HCEC 1CT (cell line): ENCODE measurements at regions not wholly inside any gene's neighbourhood (a gene's known extent, or its start where the extent isn't known, plus 50 kb on each side); places are given as distances from the start of the nearest gene placed in this dataset.
"Not testable (repeated sequence)": the region's sequence is repeated elsewhere in the genome, so short reads cannot be mapped to it uniquely, and the experiment has no call there.

Experiments used
- DNase-seq: peaks from one replicate; pipeline ENCODE4 v3.0.0-alpha.2; 2017

- no peak for DNase-seq
Observed at GRCh38 chr6:9044426-9044825, 609.1 kb upstream of the SLC35B3 start.

GRCh38 chr6:9040718-9041117 lies 605.4 kb upstream of the SLC35B3 start:
- DNase-seq = no peak

GRCh38 chr6:9039258-9039657 lies 603.9 kb upstream of the SLC35B3 start:
- DNase-seq = no peak

GRCh38 chr6:9028086-9028485 lies 592.7 kb upstream of the SLC35B3 start:
- no peak for DNase-seq

- no peak for DNase-seq
Observed at GRCh38 chr6:9025796-9026394, 590.5 kb upstream of the SLC35B3 start.

- no peak for DNase-seq
Observed at GRCh38 chr6:9025228-9025627, 589.9 kb upstream of the SLC35B3 start.

- not testable (repeated sequence) for DNase-seq
Observed at GRCh38 chr6:9024246-9024645, 588.9 kb upstream of the SLC35B3 start.

GRCh38 chr6:9020001-9020400 lies 584.7 kb upstream of the SLC35B3 start:
- DNase-seq = peak; percentile 2

GRCh38 chr6:9009931-9010330 lies 574.6 kb upstream of the SLC35B3 start:
- DNase-seq = no peak

- no peak for DNase-seq
Observed at GRCh38 chr6:9007027-9007426, 571.7 kb upstream of the SLC35B3 start.

GRCh38 chr6:9002833-9003232 lies 567.5 kb upstream of the SLC35B3 start:
- no peak for DNase-seq

- DNase-seq = no peak
Observed at GRCh38 chr6:8995156-8995555, 559.8 kb upstream of the SLC35B3 start.

GRCh38 chr6:8993111-8993510 lies 557.8 kb upstream of the SLC35B3 start:
- DNase-seq = no peak

- DNase-seq = no peak
Observed at GRCh38 chr6:8991844-8992243, 556.5 kb upstream of the SLC35B3 start.

GRCh38 chr6:8990075-8990474 lies 554.7 kb upstream of the SLC35B3 start:
- no peak for DNase-seq

GRCh38 chr6:8983202-8983688 lies 547.9 kb upstream of the SLC35B3 start:
- peak; percentile 34 for DNase-seq

- no peak for DNase-seq
Observed at GRCh38 chr6:8982668-8983067, 547.3 kb upstream of the SLC35B3 start.

GRCh38 chr6:8973395-8973794 lies 538.0 kb upstream of the SLC35B3 start:
- no peak for DNase-seq

- no peak for DNase-seq
Observed at GRCh38 chr6:8969747-8970146, 534.4 kb upstream of the SLC35B3 start.

GRCh38 chr6:8958894-8959511 lies 523.7 kb upstream of the SLC35B3 start:
- DNase-seq = no peak

- no peak for DNase-seq
Observed at GRCh38 chr6:8953310-8953709, 518.0 kb upstream of the SLC35B3 start.

GRCh38 chr6:8948733-8949132 lies 513.4 kb upstream of the SLC35B3 start:
- DNase-seq = no peak

GRCh38 chr6:8947900-8948299 lies 512.6 kb upstream of the SLC35B3 start:
- DNase-seq = no peak

GRCh38 chr6:8944548-8944947 lies 509.2 kb upstream of the SLC35B3 start:
- no peak for DNase-seq

GRCh38 chr6:8943073-8943472 lies 507.7 kb upstream of the SLC35B3 start:
- DNase-seq = no peak
